ENCODE measurements at regions not wholly inside any gene's neighbourhood (a gene's known extent, or its start where the extent isn't known, plus 50 kb on each side); places are given as distances from the start of the nearest gene placed in this dataset.

DNA sequence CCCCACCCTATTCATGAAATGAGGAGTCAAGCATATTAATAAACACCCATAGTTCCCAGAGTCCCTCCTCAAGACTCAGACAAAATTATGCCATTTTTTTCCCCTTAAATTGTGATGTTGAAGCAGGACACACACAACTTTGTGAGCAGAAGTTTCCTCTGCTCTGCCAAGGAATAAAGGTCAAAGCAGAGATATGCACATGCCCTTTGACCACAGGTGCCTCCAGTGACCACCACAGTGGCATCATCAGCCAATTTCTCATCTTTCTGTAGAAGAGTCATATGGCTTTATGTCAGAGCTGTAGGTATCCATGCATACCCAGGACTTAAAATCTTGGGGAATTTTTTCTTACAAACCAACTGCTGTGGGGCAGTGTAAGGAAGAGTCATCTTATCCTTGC lies 304.4 kb upstream of the GADL1 start:
- TF ChIP-seq, protein P1, sequence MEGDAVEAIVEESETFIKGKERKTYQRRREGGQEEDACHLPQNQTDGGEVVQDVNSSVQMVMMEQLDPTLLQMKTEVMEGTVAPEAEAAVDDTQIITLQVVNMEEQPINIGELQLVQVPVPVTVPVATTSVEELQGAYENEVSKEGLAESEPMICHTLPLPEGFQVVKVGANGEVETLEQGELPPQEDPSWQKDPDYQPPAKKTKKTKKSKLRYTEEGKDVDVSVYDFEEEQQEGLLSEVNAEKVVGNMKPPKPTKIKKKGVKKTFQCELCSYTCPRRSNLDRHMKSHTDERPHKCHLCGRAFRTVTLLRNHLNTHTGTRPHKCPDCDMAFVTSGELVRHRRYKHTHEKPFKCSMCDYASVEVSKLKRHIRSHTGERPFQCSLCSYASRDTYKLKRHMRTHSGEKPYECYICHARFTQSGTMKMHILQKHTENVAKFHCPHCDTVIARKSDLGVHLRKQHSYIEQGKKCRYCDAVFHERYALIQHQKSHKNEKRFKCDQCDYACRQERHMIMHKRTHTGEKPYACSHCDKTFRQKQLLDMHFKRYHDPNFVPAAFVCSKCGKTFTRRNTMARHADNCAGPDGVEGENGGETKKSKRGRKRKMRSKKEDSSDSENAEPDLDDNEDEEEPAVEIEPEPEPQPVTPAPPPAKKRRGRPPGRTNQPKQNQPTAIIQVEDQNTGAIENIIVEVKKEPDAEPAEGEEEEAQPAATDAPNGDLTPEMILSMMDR (IDR thresholded peaks at IDR 0.05; ENCODE audit: low read depth, low read length), result no peak
- TF ChIP-seq MYC (IDR thresholded peaks at IDR 0.05; ENCODE audit: low read depth, low read length), result no peak
- TF ChIP-seq POLR2A (IDR thresholded peaks at IDR 0.05; ENCODE audit: extremely low read depth, insufficient read length), result no peak
- TF ChIP-seq, protein P2, sequence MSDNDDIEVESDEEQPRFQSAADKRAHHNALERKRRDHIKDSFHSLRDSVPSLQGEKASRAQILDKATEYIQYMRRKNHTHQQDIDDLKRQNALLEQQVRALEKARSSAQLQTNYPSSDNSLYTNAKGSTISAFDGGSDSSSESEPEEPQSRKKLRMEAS (IDR thresholded peaks at IDR 0.05; ENCODE audit: low read depth, low read length), result no peak
